Ascending aorta (tissue), 2 donors: ENCODE measurements at regions not wholly inside any gene's neighbourhood (a gene's known extent, or its start where the extent isn't known, plus 50 kb on each side); places are given as distances from the start of the nearest gene placed in this dataset.
A peak's percentile ranks its signal among the peaks of the same experiment; 100 is the strongest.

Experiments
- DNase-seq, 2 donors: peaks; one replicate each; pipeline ENCODE4 v3.0.0-alpha.2; 2019; ENCODE audit warnings: low spot score in 2 of 2
- H3K27ac ChIP-seq, 2 donors: fragments of 200-600 bp; sonication (generic); one replicate each; pipeline ENCODE4 v1.5.1; 2016 to 2017; ENCODE audit warnings: mild to moderate bottlenecking in 1 of 2
- H3K27me3 ChIP-seq: fragments of 200-600 bp; sonication (generic); one replicate; pipeline ENCODE4 v1.5.1; 2017
- H3K36me3 ChIP-seq, 2 donors: fragments of 200-600 bp; sonication (generic); one replicate each; pipeline ENCODE4 v1.5.1; 2016
- H3K4me1 ChIP-seq, 2 donors: fragments of 200-600 bp; sonication (generic); one replicate each; pipeline ENCODE4 v1.5.1; 2016 to 2017; ENCODE audit warnings: mild to moderate bottlenecking in 1 of 2
- H3K4me3 ChIP-seq, 2 donors: fragments of 200-600 bp; sonication (generic); one replicate each; pipeline ENCODE4 v1.5.1; 2016 to 2017; ENCODE audit warnings: mild to moderate bottlenecking in 1 of 2
- H3K9me3 ChIP-seq, 2 donors: fragments of 200-600 bp; sonication (generic); one replicate each; pipeline ENCODE4 v1.5.1; 2016
- intact Hi-C: fragments of 100-400 bp; cut with DNase I; formaldehyde crosslinking; loops from one replicate; pipeline ENCODE4 v1.15.1; 2023
- TF ChIP-seq, protein P1 (sequence below), 3 experiments: fragments of 200-600 bp in 2 of 3; fragments of 450-650 bp in 1 of 3; sonication (generic) in 2 of 3; IDR thresholded peaks; one replicate each; pipeline ENCODE4 v1.5.1; 2016 to 2019; ENCODE audit warnings: antibody characterized with exemption in 3 of 3, mild to moderate bottlenecking in 1 of 3, moderate library complexity in 1 of 3

GRCh38 chr15:95324656-95325055 lies 1005.8 kb upstream of the NR2F2 start:
- no peak overlapping the region for H3K4me3 ChIP-seq
- H3K27ac ChIP-seq, result no peak overlapping the region
- intact Hi-C loops, result no loop called here
- H3K9me3 ChIP-seq, result no peaks in the 10 kb centered on the region
- no peaks in the 10 kb centered on the region for H3K27me3 ChIP-seq
- TF ChIP-seq, protein P1, sequence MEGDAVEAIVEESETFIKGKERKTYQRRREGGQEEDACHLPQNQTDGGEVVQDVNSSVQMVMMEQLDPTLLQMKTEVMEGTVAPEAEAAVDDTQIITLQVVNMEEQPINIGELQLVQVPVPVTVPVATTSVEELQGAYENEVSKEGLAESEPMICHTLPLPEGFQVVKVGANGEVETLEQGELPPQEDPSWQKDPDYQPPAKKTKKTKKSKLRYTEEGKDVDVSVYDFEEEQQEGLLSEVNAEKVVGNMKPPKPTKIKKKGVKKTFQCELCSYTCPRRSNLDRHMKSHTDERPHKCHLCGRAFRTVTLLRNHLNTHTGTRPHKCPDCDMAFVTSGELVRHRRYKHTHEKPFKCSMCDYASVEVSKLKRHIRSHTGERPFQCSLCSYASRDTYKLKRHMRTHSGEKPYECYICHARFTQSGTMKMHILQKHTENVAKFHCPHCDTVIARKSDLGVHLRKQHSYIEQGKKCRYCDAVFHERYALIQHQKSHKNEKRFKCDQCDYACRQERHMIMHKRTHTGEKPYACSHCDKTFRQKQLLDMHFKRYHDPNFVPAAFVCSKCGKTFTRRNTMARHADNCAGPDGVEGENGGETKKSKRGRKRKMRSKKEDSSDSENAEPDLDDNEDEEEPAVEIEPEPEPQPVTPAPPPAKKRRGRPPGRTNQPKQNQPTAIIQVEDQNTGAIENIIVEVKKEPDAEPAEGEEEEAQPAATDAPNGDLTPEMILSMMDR (IDR thresholded peaks at IDR 0.05), result no peak
- peaks cover 3% of the 10 kb centered on the region in 2 donors for H3K4me1 ChIP-seq
- DNase-seq, result no peak
- H3K36me3 ChIP-seq, result no peaks in the 10 kb centered on the region

- TF ChIP-seq, protein P1 (IDR thresholded peaks at IDR 0.05), result no peak
- intact Hi-C loops, result no loop called here
- peak overlapping the region in 1 of 2 donors; percentile 44 for H3K27ac ChIP-seq
Observed at GRCh38 chr15:95325763-95326404, 1004.6 kb upstream of the NR2F2 start.

GRCh38 chr15:95326431-95327182 lies 1003.9 kb upstream of the NR2F2 start:
- Histone ChIP-seq H3K27ac (peak overlapping the region; percentile 44 to 68), H3K27me3 (no peaks in the 10 kb centered on the region), H3K9me3 (no peaks in the 10 kb centered on the region), H3K4me1 (peaks cover 3% of the 10 kb centered on the region in 2 donors), H3K36me3 (no peaks in the 10 kb centered on the region), H3K4me3 (peak overlapping the region; percentile 59 to 84)
- no peak for DNase-seq
- TF ChIP-seq, protein P1 (IDR thresholded peaks at IDR 0.05), result no peak
- intact Hi-C loops, result no loop called here

More at GRCh38 chr15:95325763-95326404, 1004.6 kb upstream of the NR2F2 start:
- Histone ChIP-seq H3K4me1 (peaks cover 3% of the 10 kb centered on the region in 2 donors), H3K36me3 (no peaks in the 10 kb centered on the region), H3K4me3 (peak overlapping the region in 1 of 2 donors; percentile 84), H3K9me3 (no peaks in the 10 kb centered on the region), H3K27me3 (no peaks in the 10 kb centered on the region)
- no peak for DNase-seq

DNA sequence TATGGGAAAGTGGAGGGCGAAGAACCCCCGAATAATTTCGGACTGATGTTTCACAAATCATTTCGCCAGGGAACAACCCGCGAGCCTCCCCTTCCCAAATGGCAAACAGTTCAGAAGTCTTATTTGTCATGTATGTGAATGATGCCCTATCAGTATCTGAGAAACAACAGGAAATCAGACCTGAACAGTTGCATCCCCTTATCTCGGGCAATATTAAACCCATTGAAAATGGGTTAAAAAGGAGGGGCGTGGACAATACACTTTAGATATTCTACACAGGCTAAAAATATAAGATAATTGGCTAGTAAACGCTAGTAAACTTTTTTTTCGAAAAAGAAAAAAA lies 1003.3 kb upstream of the NR2F2 start:
- no peaks in the 10 kb centered on the region for H3K27me3 ChIP-seq
- H3K27ac ChIP-seq, result no peak overlapping the region
- peak overlapping the region; percentile 59 to 84 for H3K4me3 ChIP-seq
- H3K36me3 ChIP-seq, result no peaks in the 10 kb centered on the region
- peaks cover 3% of the 10 kb centered on the region in 2 donors for H3K4me1 ChIP-seq
- TF ChIP-seq, protein P1 (IDR thresholded peaks at IDR 0.05), result no peak
- intact Hi-C loops, result no loop called here
- no peaks in the 10 kb centered on the region for H3K9me3 ChIP-seq
- DNase-seq, result no peak

GRCh38 chr15:95327661-95328060 lies 1002.8 kb upstream of the NR2F2 start:
- no peaks in the 10 kb centered on the region for H3K36me3 ChIP-seq
- peaks cover 3% of the 10 kb centered on the region in 2 donors for H3K4me1 ChIP-seq
- H3K27ac ChIP-seq, result no peak overlapping the region
- intact Hi-C loops, result no loop called here
- no peaks in the 10 kb centered on the region for H3K9me3 ChIP-seq
- TF ChIP-seq, protein P1 (IDR thresholded peaks at IDR 0.05), result no peak
- no peak for DNase-seq
- H3K4me3 ChIP-seq, result peak overlapping the region; percentile 7 to 84
- no peaks in the 10 kb centered on the region for H3K27me3 ChIP-seq
